Neural cell (in vitro differentiated cells): ENCODE measurements at regions not wholly inside any gene's neighbourhood (a gene's known extent, or its start where the extent isn't known, plus 50 kb on each side); places are given as distances from the start of the nearest gene placed in this dataset.

Source experiments
- H2AFZ ChIP-seq: fragments of 200-600, 300-800 bp; sonication (generic), shearing (Covaris generic); 2 replicates; pipeline ENCODE4 v1.6.0; 2014; ENCODE audit warnings: low read depth, mild to moderate bottlenecking, antibody characterized with exemption, low read length, moderate library complexity
- H3F3A ChIP-seq: fragments of 200-600 bp; shearing (Covaris generic); 2 replicates; pipeline ENCODE4 v1.6.1; 2016; ENCODE audit warnings: mild to moderate bottlenecking, moderate library complexity, mixed read lengths, antibody characterized with exemption, low read length; ENCODE audit not compliant: insufficient read depth, poor library complexity, severe bottlenecking
- H3K27ac ChIP-seq: fragments of 200-600, 300-800 bp; sonication (generic), shearing (Covaris generic); 2 replicates; pipeline ENCODE4 v1.5.1; 2014; ENCODE audit warnings: mild to moderate bottlenecking, low read length, moderate library complexity
- H3K27me3 ChIP-seq: fragments of 300-800, 200-600 bp; sonication (generic), shearing (Covaris generic); 2 replicates; pipeline ENCODE4 v1.6.0; 2014; ENCODE audit warnings: mild to moderate bottlenecking, low read depth, low read length, moderate library complexity; ENCODE audit not compliant: insufficient read depth
- H3K36me3 ChIP-seq: fragments of 300-800, 200-600 bp; sonication (generic), shearing (Covaris generic); 2 replicates; pipeline ENCODE4 v1.5.1; 2014; ENCODE audit warnings: mild to moderate bottlenecking, antibody characterized with exemption, low read length, moderate library complexity; ENCODE audit not compliant: insufficient read depth
- H3K4me2 ChIP-seq: fragments of 300-800, 200-600 bp; sonication (generic), shearing (Covaris generic); 2 replicates; pipeline ENCODE4 v1.6.0; 2014; ENCODE audit warnings: mild to moderate bottlenecking, low read length
- H3K4me3 ChIP-seq: fragments of 300-800, 200-600 bp; sonication (generic), shearing (Covaris generic); 2 replicates; pipeline ENCODE4 v1.5.1; 2014; ENCODE audit warnings: mild to moderate bottlenecking, low read length, moderate library complexity
- H3K79me2 ChIP-seq: fragments of 200-600 bp; shearing (Covaris generic); replicated peaks from 2 replicates; pipeline ENCODE4 v1.6.0; 2014; ENCODE audit warnings: mild to moderate bottlenecking, low read length, moderate library complexity; ENCODE audit not compliant: insufficient read depth
- H3K9ac ChIP-seq: fragments of 300-800, 200-600 bp; sonication (generic), shearing (Covaris generic); 2 replicates; pipeline ENCODE4 v1.6.1; 2016; ENCODE audit warnings: mild to moderate bottlenecking, low read length, mixed read lengths
- H3K9me2 ChIP-seq: fragments of 200-600 bp; shearing (Covaris generic); 2 replicates; pipeline ENCODE4 v1.6.1; 2016; ENCODE audit warnings: mild to moderate bottlenecking, low read length, mixed read lengths; ENCODE audit not compliant: insufficient read depth
- H3K9me3 ChIP-seq: fragments of 200-600, 300-800 bp; sonication (generic), shearing (Covaris generic); 2 replicates; pipeline ENCODE4 v1.6.1; 2016; ENCODE audit warnings: mild to moderate bottlenecking, mixed run types, low read length, moderate library complexity, mixed read lengths
- H4K20me1 ChIP-seq: fragments of 200-600 bp; shearing (Covaris generic); 2 replicates; pipeline ENCODE4 v1.6.1; 2016; ENCODE audit warnings: mild to moderate bottlenecking, mixed run types; ENCODE audit not compliant: insufficient read depth
- EP300 ChIP-seq: fragments of 450-650 bp; conservative IDR thresholded peaks from 2 replicates; pipeline ENCODE4 v1.6.1; 2014; ENCODE audit warnings: antibody characterized with exemption, mild to moderate bottlenecking, moderate library complexity; ENCODE audit not compliant: poor library complexity, severe bottlenecking
- EZH2 ChIP-seq: fragments of 200-600, 300-800 bp; shearing (Covaris generic), sonication (generic); IDR thresholded peaks from 2 replicates; pipeline ENCODE4 v1.6.1; 2014; ENCODE audit warnings: antibody characterized with exemption, low read length, borderline replicate concordance, mild to moderate bottlenecking; ENCODE audit not compliant: insufficient read depth, poor library complexity, severe bottlenecking
- MXI1 ChIP-seq: fragments of 450-650 bp; conservative IDR thresholded peaks from 2 replicates; pipeline ENCODE4 v1.6.1; 2014; ENCODE audit warnings: antibody characterized with exemption, mild to moderate bottlenecking; ENCODE audit not compliant: poor library complexity, severe bottlenecking
- POLR2AphosphoS5 ChIP-seq: IDR thresholded peaks from 2 replicates; pipeline ENCODE4 v1.6.1; 2012
- RAD21 ChIP-seq: fragments of 450-650 bp; conservative IDR thresholded peaks from 2 replicates; pipeline ENCODE4 v1.6.1; 2014; ENCODE audit warnings: antibody characterized with exemption, mild to moderate bottlenecking, moderate library complexity
- REST ChIP-seq: IDR thresholded peaks from 2 replicates; pipeline ENCODE4 v1.6.1; 2012; ENCODE audit warnings: borderline replicate concordance
- SMC3 ChIP-seq: fragments of 450-650 bp; conservative IDR thresholded peaks from 2 replicates; pipeline ENCODE4 v1.6.1; 2014; ENCODE audit warnings: antibody characterized with exemption, mild to moderate bottlenecking, moderate library complexity; ENCODE audit not compliant: poor library complexity
- TAF1 ChIP-seq: IDR thresholded peaks from 2 replicates; pipeline ENCODE4 v1.6.1; 2012; ENCODE audit warnings: low read depth
- TF ChIP-seq, protein P1 (sequence below): fragments of 450-650 bp; IDR thresholded peaks from 2 replicates; pipeline ENCODE4 v1.5.1; 2014; ENCODE audit warnings: antibody characterized with exemption, mild to moderate bottlenecking, moderate library complexity; ENCODE audit not compliant: poor library complexity, severe bottlenecking

GRCh38 chr2:181131584-181131983, 151.2 kb downstream of the UBE2E3 start:
- TF ChIP-seq MXI1 (no peak), RAD21 (no peak), POLR2AphosphoS5 (no peak), EZH2 (no peak), EP300 (no peak), SMC3 (no peak), TAF1 (no peak), REST (no peak)
- TF ChIP-seq, protein P1, sequence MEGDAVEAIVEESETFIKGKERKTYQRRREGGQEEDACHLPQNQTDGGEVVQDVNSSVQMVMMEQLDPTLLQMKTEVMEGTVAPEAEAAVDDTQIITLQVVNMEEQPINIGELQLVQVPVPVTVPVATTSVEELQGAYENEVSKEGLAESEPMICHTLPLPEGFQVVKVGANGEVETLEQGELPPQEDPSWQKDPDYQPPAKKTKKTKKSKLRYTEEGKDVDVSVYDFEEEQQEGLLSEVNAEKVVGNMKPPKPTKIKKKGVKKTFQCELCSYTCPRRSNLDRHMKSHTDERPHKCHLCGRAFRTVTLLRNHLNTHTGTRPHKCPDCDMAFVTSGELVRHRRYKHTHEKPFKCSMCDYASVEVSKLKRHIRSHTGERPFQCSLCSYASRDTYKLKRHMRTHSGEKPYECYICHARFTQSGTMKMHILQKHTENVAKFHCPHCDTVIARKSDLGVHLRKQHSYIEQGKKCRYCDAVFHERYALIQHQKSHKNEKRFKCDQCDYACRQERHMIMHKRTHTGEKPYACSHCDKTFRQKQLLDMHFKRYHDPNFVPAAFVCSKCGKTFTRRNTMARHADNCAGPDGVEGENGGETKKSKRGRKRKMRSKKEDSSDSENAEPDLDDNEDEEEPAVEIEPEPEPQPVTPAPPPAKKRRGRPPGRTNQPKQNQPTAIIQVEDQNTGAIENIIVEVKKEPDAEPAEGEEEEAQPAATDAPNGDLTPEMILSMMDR, result no peak
- Histone ChIP-seq H3K79me2 (no peaks in the 10 kb centered on the region), H3K27ac (no peak overlapping the region), H2AFZ (no peak overlapping the region), H3K27me3 (no peaks in the 10 kb centered on the region), H3K9me3 (no peaks in the 10 kb centered on the region), H3K9ac (no peak overlapping the region), H3K9me2 (no peaks in the 10 kb centered on the region), H3F3A (no peaks in the 10 kb centered on the region), H3K4me3 (no peak overlapping the region), H3K36me3 (no peaks in the 10 kb centered on the region), H3K4me2 (no peak overlapping the region), H4K20me1 (no peaks in the 10 kb centered on the region)

DNA sequence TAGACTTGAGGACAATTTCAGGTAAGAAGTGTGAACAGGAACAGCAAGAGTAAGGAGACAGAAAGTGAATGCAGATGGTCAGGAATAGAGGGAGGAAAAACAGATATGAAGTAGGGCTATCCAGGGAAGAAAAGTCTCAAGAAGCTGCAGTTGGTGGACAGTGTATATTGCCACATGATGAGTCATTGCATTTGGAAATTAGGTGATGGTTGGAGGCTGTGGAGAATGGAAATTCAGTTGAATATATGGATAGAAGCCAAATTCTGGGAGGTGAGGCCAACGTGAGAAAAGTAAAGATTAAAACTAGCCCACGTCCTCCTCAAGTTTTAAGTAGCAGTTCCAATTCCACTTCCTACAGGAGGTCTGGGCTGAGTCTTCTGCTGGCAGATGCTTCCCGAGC, 158.4 kb downstream of the UBE2E3 start:
- Histone ChIP-seq H3K27ac (no peak overlapping the region), H3K4me3 (no peak overlapping the region), H3K9me2 (no peaks in the 10 kb centered on the region), H3K4me2 (no peak overlapping the region), H3F3A (no peaks in the 10 kb centered on the region), H3K27me3 (no peaks in the 10 kb centered on the region), H3K36me3 (no peaks in the 10 kb centered on the region), H3K9me3 (no peaks in the 10 kb centered on the region), H3K9ac (no peak overlapping the region), H3K79me2 (no peaks in the 10 kb centered on the region), H2AFZ (no peak overlapping the region), H4K20me1 (no peaks in the 10 kb centered on the region)
- TF ChIP-seq TAF1, result no peak
- TF ChIP-seq, protein P1, result no peak
- TF ChIP-seq RAD21, result no peak
- TF ChIP-seq MXI1, result no peak
- TF ChIP-seq EZH2, result no peak
- TF ChIP-seq POLR2AphosphoS5, result no peak
- no peak for TF ChIP-seq SMC3
- no peak for TF ChIP-seq EP300
- no peak for TF ChIP-seq REST
